ENCODE measurements at regions not wholly inside any gene's neighbourhood (a gene's known extent, or its start where the extent isn't known, plus 50 kb on each side); places are given as distances from the start of the nearest gene placed in this dataset.

DNA sequence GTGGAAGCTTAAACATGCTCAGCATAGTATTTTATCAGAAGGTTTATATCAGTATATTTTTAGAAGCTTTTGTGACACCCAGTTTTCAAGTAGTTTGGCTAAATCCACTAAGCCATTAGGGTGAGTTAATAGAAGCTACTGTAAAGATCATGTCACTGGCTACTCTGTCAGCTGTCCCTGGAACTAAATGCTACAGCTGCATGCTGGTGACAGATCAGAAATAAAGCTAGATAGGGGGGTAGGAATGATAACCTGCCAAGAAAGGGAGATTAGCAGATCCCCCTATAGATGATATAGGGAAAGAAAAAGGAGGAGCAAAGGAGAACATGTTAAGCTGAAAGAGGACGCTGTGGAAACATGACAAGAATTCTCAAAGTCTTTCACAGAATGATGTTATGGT lies 363.2 kb downstream of the QKI start:
- Histone ChIP-seq H2AK5ac (ENCODE audit: insufficient read length, low read length) (no peak overlapping the region), H3K79me2 (ENCODE audit: insufficient read depth, low read length) (no peaks in the 10 kb centered on the region; the same call in 1 of the 2 replicates), H3K14ac (ENCODE audit: insufficient read depth, low read length) (no peak overlapping the region), H2BK15ac (ENCODE audit: low read depth, low read length) (no peak overlapping the region), H3K18ac (ENCODE audit: insufficient read length, low read depth, low read length) (no peak overlapping the region), H3K4ac (ENCODE audit: low read depth, low read length) (no peak overlapping the region), H3K9ac (ENCODE audit: extremely low read depth, insufficient read length, low read length) (no peak overlapping the region), H4K20me1 (ENCODE audit: control insufficient read depth, insufficient read depth, insufficient read length) (no peaks in the 10 kb centered on the region), H2BK120ac (ENCODE audit: low read depth, low read length, poor library complexity, severe bottlenecking) (no peak overlapping the region), H4K91ac (ENCODE audit: insufficient read length, low read depth, low read length) (no peak overlapping the region), H3K79me1 (ENCODE audit: insufficient read depth, low read depth, low read length, poor library complexity, severe bottlenecking) (no peaks in the 10 kb centered on the region), H2AFZ (ENCODE audit: low read length) (no peak overlapping the region), H3K23me2 (ENCODE audit: insufficient read length, low read depth, low read length, poor library complexity, severe bottlenecking) (no peaks in the 10 kb centered on the region), H4K5ac (ENCODE audit: insufficient read length, low read depth, low read length) (no peak overlapping the region), H3K27ac (ENCODE audit: insufficient read length, low read depth, low read length) (no peak overlapping the region), H3K23ac (ENCODE audit: insufficient read length, low read depth, low read length) (no peak overlapping the region), H3K9me3 (ENCODE audit: control insufficient read depth, low read depth, low read length) (no peaks in the 10 kb centered on the region), H2BK20ac (ENCODE audit: low read depth, low read length, poor library complexity, severe bottlenecking) (no peak overlapping the region), H3K4me2 (ENCODE audit: insufficient read depth, insufficient read length, low read length) (no peak overlapping the region), H2BK5ac (ENCODE audit: insufficient read length, low read length) (no peak overlapping the region), H3K56ac (ENCODE audit: insufficient read length, low read depth, low read length) (no peak overlapping the region), H3K4me1 (ENCODE audit: insufficient read depth, low read length) (no peaks in the 10 kb centered on the region), H2BK12ac (ENCODE audit: insufficient read length, low read depth, low read length) (no peak overlapping the region), H3K27me3 (ENCODE audit: insufficient read depth, low read length) (no peaks in the 10 kb centered on the region), H4K8ac (replicated peaks; ENCODE audit: insufficient read length, low read depth, low read length) (no peak overlapping the region), H3T11ph (ENCODE audit: low read length) (no peak overlapping the region)
- Mint-ChIP-seq H3K36me3 (ENCODE audit: insufficient read depth in 1 of 3, low read depth in 3 of 3) (no peaks in the 10 kb centered on the region), H3K27ac (no peak overlapping the region), H3K4me1 (peaks cover 15 to 18% of the 10 kb centered on the region in 2 experiments), H3K27me3 (ENCODE audit: low read depth) (no peaks in the 10 kb centered on the region; the same call in 1 of the 2 replicates), H3K9me3 (no peaks in the 10 kb centered on the region), H3K4me3 (no peak overlapping the region)
- WGBS (ENCODE audit: extremely low coverage, insufficient read length, low lambda C conversion rate) = no CpG with 5 or more reads among the region's 1 CpG
- no peak for DNase-seq
- TF ChIP-seq, protein P1, sequence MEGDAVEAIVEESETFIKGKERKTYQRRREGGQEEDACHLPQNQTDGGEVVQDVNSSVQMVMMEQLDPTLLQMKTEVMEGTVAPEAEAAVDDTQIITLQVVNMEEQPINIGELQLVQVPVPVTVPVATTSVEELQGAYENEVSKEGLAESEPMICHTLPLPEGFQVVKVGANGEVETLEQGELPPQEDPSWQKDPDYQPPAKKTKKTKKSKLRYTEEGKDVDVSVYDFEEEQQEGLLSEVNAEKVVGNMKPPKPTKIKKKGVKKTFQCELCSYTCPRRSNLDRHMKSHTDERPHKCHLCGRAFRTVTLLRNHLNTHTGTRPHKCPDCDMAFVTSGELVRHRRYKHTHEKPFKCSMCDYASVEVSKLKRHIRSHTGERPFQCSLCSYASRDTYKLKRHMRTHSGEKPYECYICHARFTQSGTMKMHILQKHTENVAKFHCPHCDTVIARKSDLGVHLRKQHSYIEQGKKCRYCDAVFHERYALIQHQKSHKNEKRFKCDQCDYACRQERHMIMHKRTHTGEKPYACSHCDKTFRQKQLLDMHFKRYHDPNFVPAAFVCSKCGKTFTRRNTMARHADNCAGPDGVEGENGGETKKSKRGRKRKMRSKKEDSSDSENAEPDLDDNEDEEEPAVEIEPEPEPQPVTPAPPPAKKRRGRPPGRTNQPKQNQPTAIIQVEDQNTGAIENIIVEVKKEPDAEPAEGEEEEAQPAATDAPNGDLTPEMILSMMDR (conservative IDR thresholded peaks at IDR 0.05) = no peak

Measured in H9 (cell line).